Psoas muscle (tissue), 7 donors: ENCODE measurements at regions not wholly inside any gene's neighbourhood (a gene's known extent, or its start where the extent isn't known, plus 50 kb on each side); places are given as distances from the start of the nearest gene placed in this dataset.
A peak's percentile ranks its signal among the peaks of the same experiment; 100 is the strongest.

Experiments used
- ATAC-seq, 4 donors: fragments of 200-7000 bp; cut with Tn5 transposase; one replicate each; pipeline ENCODE4 v1.9.1; 2020; ENCODE audit warnings: moderate library complexity in 3 of 4, mild to moderate bottlenecking in 2 of 4
- DNase-seq, 2 donors: peaks; one replicate each; pipeline ENCODE4 v3.0.0-alpha.2; 2020
- H3K27ac ChIP-seq: fragments of 200-600 bp; one replicate; pipeline ENCODE4 v1.8.0; 2022
- H3K27me3 ChIP-seq, 3 donors: fragments of 200-600 bp in 1 of 3; one replicate each; pipeline versions ENCODE4 v1.6.1 to v1.8.0; 2013 to 2022; ENCODE audit warnings: low read length in 2 of 3, mild to moderate bottlenecking in 2 of 3, moderate library complexity in 1 of 3; ENCODE audit not compliant: insufficient read depth in 3 of 3
- H3K36me3 ChIP-seq, 2 donors: fragments of 200-600 bp in 1 of 2; one replicate each; pipeline versions ENCODE4 v1.6.1 to v1.8.0; 2013 to 2022; ENCODE audit warnings: low read depth in 1 of 2, mild to moderate bottlenecking in 1 of 2, moderate library complexity in 1 of 2; ENCODE audit not compliant: insufficient read depth in 1 of 2
- H3K4me1 ChIP-seq: fragments of 200-600 bp; one replicate; pipeline ENCODE4 v1.8.0; 2022
- H3K4me3 ChIP-seq: fragments of 200-600 bp; one replicate; pipeline ENCODE4 v1.8.0; 2022; ENCODE audit warnings: mild to moderate bottlenecking
- H3K9me3 ChIP-seq: fragments of 200-600 bp; one replicate; pipeline ENCODE4 v1.8.0; 2022
- WGBS, 3 donors: extraction: QIAGEN DNeasy Blood & Tissue Kit; methylation state at CpG; one replicate each; pipeline versions ENCODE4 v1.1.6 to v1.1.7; 2013; 5-methylcytosine and 5-hydroxymethylcytosine counted together
- intact Hi-C, 2 donors: fragments of 100-400 bp; cut with DNase I; formaldehyde crosslinking; loops; one replicate each; pipeline versions ENCODE4 v1.11.0 to v1.14.2; 2022
- TF ChIP-seq, protein P1 (sequence below): fragments of 200-600 bp; IDR thresholded peaks from one replicate; pipeline ENCODE4 v1.8.0; 2022; ENCODE audit warnings: antibody characterized with exemption
- donor health status: healthy with polysubstance abuse.
- donor health status: DM: no; HTN: no; CAD: no; lungs with moderate emphysema.
- donor health status: Bipolar disorder and iron deficiency.
- donor health status: healthy.
- donor health status: DM: yes; HTN: yes; CAD: no.
- donor health status: DM: no; HTN: no; CAD: no.
- donor health status: DM: yes; HTN: yes; CAD: no.

DNA sequence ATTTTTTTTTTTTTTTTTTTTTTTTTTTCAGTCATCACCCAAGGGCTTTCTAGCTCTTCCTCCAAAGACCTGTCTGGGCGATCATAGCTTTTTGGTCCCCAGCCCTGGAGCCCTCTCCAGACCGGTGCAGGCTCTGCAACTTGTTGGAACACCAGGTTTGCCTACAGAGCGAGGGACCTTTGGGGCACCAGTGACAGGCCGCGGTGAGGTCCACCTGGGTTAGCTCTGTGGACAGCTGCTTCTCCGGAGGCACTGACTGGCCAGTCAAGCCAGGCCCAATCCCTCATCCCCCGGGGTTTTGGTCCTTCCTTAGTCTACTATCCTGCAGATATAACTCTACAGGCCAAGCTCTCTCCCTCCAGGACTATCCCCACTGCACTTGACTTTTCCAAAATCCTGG lies 86.8 kb upstream of the SMNDC1 start:
- Histone ChIP-seq H3K27me3 (peaks cover 0 to 7% (median 2%) of the 10 kb centered on the region in 3 donors), H3K36me3 (no peaks in the 10 kb centered on the region), H3K4me1 (no peaks in the 10 kb centered on the region), H3K4me3 (no peak overlapping the region), H3K9me3 (no peaks in the 10 kb centered on the region), H3K27ac (no peak overlapping the region)
- DNase-seq (no peak), ATAC-seq (no peak)
- 93 to 96% (median 95%) methylated on average over 7 of the region's 7 CpGs for WGBS, 3 donors
- TF ChIP-seq, protein P1, sequence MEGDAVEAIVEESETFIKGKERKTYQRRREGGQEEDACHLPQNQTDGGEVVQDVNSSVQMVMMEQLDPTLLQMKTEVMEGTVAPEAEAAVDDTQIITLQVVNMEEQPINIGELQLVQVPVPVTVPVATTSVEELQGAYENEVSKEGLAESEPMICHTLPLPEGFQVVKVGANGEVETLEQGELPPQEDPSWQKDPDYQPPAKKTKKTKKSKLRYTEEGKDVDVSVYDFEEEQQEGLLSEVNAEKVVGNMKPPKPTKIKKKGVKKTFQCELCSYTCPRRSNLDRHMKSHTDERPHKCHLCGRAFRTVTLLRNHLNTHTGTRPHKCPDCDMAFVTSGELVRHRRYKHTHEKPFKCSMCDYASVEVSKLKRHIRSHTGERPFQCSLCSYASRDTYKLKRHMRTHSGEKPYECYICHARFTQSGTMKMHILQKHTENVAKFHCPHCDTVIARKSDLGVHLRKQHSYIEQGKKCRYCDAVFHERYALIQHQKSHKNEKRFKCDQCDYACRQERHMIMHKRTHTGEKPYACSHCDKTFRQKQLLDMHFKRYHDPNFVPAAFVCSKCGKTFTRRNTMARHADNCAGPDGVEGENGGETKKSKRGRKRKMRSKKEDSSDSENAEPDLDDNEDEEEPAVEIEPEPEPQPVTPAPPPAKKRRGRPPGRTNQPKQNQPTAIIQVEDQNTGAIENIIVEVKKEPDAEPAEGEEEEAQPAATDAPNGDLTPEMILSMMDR = no peak
- intact Hi-C loops = no loop called here

DNA sequence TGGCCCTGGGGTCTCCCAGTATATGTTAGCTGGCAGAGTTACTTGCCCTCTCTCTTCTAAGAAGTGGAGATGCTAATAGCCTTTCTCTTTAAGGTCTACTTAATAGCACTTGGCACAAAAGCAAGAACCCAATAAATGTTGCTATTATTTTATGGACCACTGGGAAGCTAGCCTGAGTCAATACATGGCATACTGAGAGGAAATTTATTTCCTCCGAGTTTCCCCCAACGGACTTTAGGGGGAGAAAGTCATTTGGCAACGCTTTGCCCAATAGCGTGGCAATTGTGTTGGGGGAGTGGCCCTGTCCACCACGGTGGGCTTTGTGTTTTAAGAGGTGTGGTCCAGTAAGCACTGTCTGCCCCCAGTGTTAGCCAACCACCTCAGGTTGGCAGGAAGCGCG lies 87.4 kb upstream of the SMNDC1 start:
- Histone ChIP-seq H3K36me3 (no peaks in the 10 kb centered on the region), H3K9me3 (no peaks in the 10 kb centered on the region), H3K27ac (no peak overlapping the region), H3K27me3 (peaks cover 0 to 7% (median 2%) of the 10 kb centered on the region in 3 donors), H3K4me1 (no peaks in the 10 kb centered on the region), H3K4me3 (no peak overlapping the region)
- WGBS, 3 donors = 55 to 59% (median 57%) methylated on average over 7 of the region's 7 CpGs
- TF ChIP-seq, protein P1 = no peak
- DNase-seq (no peak), ATAC-seq (no peak)
- intact Hi-C loops = no loop called here

DNA sequence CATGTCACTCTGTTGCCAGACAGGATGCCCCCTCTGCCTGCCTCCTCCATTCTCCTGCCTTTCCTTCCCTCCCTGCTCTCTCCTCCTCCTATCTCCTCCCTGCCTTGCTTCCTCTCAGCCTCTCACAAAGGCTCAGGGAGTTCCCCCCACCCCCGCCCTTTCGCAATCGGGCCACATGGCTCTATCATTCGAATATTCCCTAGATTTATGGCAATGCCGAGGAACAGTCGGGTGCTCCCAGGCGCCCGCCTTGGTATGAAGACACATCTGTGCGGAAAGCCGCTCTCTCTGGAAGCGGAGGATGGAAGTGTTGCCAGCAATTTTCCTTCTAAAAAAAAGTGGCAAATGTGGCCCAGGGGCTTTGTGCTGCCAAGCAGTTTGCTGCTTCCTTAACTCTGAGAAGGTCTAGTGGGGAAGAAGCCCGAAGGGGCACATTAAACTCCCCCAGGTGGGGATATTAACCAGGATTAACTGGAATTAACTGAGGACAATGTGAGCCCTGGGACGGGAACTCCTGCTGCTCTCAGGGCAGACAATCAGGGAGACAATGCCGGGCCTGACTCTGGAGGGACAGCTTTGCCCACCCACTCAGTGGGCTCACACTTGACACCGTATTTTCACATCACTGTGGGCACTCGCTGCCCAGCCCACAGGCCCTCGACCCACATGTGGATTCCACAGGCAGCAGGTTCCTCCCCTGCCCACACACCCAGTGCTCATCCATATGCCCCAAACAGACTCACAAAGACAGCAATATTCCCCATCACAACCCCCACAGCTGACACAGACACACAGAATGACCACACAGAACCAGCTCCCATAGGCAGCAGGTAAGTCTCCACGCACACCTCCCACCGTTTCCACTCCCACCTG lies 88.4 kb upstream of the SMNDC1 start:
- Histone ChIP-seq H3K4me3 (no peak overlapping the region), H3K27ac (no peak overlapping the region), H3K9me3 (no peaks in the 10 kb centered on the region), H3K36me3 (no peaks in the 10 kb centered on the region), H3K4me1 (no peaks in the 10 kb centered on the region), H3K27me3 (peaks cover 0 to 7% (median 2%) of the 10 kb centered on the region in 3 donors)
- intact Hi-C loops = no loop called here
- TF ChIP-seq, protein P1 = no peak
- DNase-seq (peak in 1 of 2 donors; percentile 52), ATAC-seq (peak in 3 of 4 donors; percentile 32 to 47 (median 43))
- 24 to 32% (median 27%) methylated on average over 19 of the region's 19 CpGs for WGBS, 3 donors

DNA sequence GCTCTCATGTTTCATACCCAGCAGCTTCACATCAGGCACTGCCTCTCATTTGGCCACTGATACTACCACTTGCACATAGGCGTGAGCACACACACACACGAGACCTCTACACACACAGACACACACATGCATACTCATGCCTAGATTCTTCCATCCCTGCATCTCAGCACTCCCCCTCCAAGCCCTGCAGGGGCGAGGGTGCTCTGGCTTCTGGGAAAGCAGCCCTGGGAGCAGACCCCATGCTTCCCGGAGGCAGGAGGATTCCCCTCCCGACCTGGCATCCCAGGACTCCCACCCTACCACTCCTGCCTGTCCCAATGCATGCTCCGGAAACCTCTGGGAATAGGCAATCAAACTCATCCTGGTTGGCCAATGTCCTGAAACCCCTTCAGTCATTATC lies 89.1 kb upstream of the SMNDC1 start:
- intact Hi-C loops = no loop called here
- Histone ChIP-seq H3K36me3 (no peaks in the 10 kb centered on the region), H3K27ac (no peak overlapping the region), H3K4me1 (no peaks in the 10 kb centered on the region), H3K27me3 (peaks cover 0 to 7% (median 2%) of the 10 kb centered on the region in 3 donors), H3K9me3 (no peaks in the 10 kb centered on the region), H3K4me3 (no peak overlapping the region)
- TF ChIP-seq, protein P1 = no peak
- DNase-seq = no peak
- no peak for ATAC-seq
- 86 to 92% (median 89%) methylated on average over 6 of the region's 6 CpGs for WGBS, 3 donors
